ENCODE measurements at regions not wholly inside any gene's neighbourhood (a gene's known extent, or its start where the extent isn't known, plus 50 kb on each side); places are given as distances from the start of the nearest gene placed in this dataset.
"Not testable (repeated sequence)": the region's sequence is repeated elsewhere in the genome, so short reads cannot be mapped to it uniquely, and the experiment has no call there.

- DNase-seq (ENCODE audit: low spot score), result no peak
- in situ Hi-C loops (cut with MboI; ENCODE audit: low sequenced_read_pairs, unreplicated experiment), result no loop called here
Observed at GRCh38 chr6:51199105-51199552, 380.5 kb downstream of the TFAP2B start.

GRCh38 chr6:51199733-51200260 is 381.1 kb downstream of the TFAP2B start:
- in situ Hi-C loops (cut with MboI; ENCODE audit: low sequenced_read_pairs, unreplicated experiment), result no loop called here
- no peak for TF ChIP-seq CTCF (IDR thresholded peaks at IDR 0.05; ENCODE audit: borderline replicate concordance, control extremely low read depth, extremely low read depth, insufficient read depth, missing control alignments)
- no peak for DNase-seq (ENCODE audit: low spot score)

More at GRCh38 chr6:51199105-51199552, 380.5 kb downstream of the TFAP2B start:
- no peak for TF ChIP-seq CTCF (IDR thresholded peaks at IDR 0.05; ENCODE audit: borderline replicate concordance, control extremely low read depth, extremely low read depth, insufficient read depth, missing control alignments)

GRCh38 chr6:51200676-51201075 is 382.0 kb downstream of the TFAP2B start:
- in situ Hi-C loops (cut with MboI; ENCODE audit: low sequenced_read_pairs, unreplicated experiment), result no loop called here
- no peak for DNase-seq (ENCODE audit: low spot score)
- TF ChIP-seq CTCF (IDR thresholded peaks at IDR 0.05; ENCODE audit: borderline replicate concordance, control extremely low read depth, extremely low read depth, insufficient read depth, missing control alignments), result no peak

GRCh38 chr6:51202653-51203052 is 384.0 kb downstream of the TFAP2B start:
- in situ Hi-C loops (cut with MboI; ENCODE audit: low sequenced_read_pairs, unreplicated experiment); DNase-seq (ENCODE audit: low spot score): not testable (repeated sequence)

GRCh38 chr6:51203504-51203903 is 384.8 kb downstream of the TFAP2B start:
- DNase-seq (ENCODE audit: low spot score), result no peak
- TF ChIP-seq CTCF (IDR thresholded peaks at IDR 0.05; ENCODE audit: borderline replicate concordance, control extremely low read depth, extremely low read depth, insufficient read depth, missing control alignments), result no peak
- in situ Hi-C loops (cut with MboI; ENCODE audit: low sequenced_read_pairs, unreplicated experiment), result no loop called here

- in situ Hi-C loops (cut with MboI; ENCODE audit: low sequenced_read_pairs, unreplicated experiment); DNase-seq (ENCODE audit: low spot score): not testable (repeated sequence)
Observed at GRCh38 chr6:51206686-51207085, 388.0 kb downstream of the TFAP2B start.

- in situ Hi-C loops (cut with MboI; ENCODE audit: low sequenced_read_pairs, unreplicated experiment), result no loop called here
- no peak for DNase-seq (ENCODE audit: low spot score)
- TF ChIP-seq CTCF (IDR thresholded peaks at IDR 0.05; ENCODE audit: borderline replicate concordance, control extremely low read depth, extremely low read depth, insufficient read depth, missing control alignments), result no peak
Observed at GRCh38 chr6:51209651-51210050, 391.0 kb downstream of the TFAP2B start.

GRCh38 chr6:51213811-51214210 is 395.1 kb downstream of the TFAP2B start:
- in situ Hi-C loops (cut with MboI; ENCODE audit: low sequenced_read_pairs, unreplicated experiment), result no loop called here
- no peak for TF ChIP-seq CTCF (IDR thresholded peaks at IDR 0.05; ENCODE audit: borderline replicate concordance, control extremely low read depth, extremely low read depth, insufficient read depth, missing control alignments)

More at GRCh38 chr6:51213811-51214210, 395.1 kb downstream of the TFAP2B start:
- no peak for DNase-seq (ENCODE audit: low spot score)

Data from GM13976 (cell line).